Testis (tissue), 2 donors: ENCODE measurements at regions not wholly inside any gene's neighbourhood (a gene's known extent, or its start where the extent isn't known, plus 50 kb on each side); places are given as distances from the start of the nearest gene placed in this dataset.

Source experiments
- DNase-seq: peaks from one replicate; pipeline ENCODE4 v3.0.0-alpha.2; 2019
- H3K27ac ChIP-seq, 2 donors: fragments of 200-600 bp; sonication (generic); one replicate each; pipeline ENCODE4 v1.5.1; 2019
- H3K27me3 ChIP-seq: fragments of 200-600 bp; sonication (generic); one replicate; pipeline ENCODE4 v1.5.1; 2019
- H3K36me3 ChIP-seq: fragments of 200-600 bp; sonication (generic); one replicate; pipeline ENCODE4 v1.5.1; 2017; ENCODE audit warnings: low read depth; ENCODE audit errors: missing control alignments
- H3K4me1 ChIP-seq: fragments of 200-600 bp; sonication (generic); one replicate; pipeline ENCODE4 v1.5.1; 2019
- H3K4me3 ChIP-seq, 2 donors: fragments of 200-600 bp; sonication (generic); one replicate each; pipeline ENCODE4 v1.5.1; 2017 to 2019
- H3K9me3 ChIP-seq: fragments of 200-600 bp; sonication (generic); one replicate; pipeline ENCODE4 v1.5.1; 2017
- POLR2A ChIP-seq: fragments of 450-650 bp; IDR thresholded peaks from one replicate; pipeline ENCODE4 v1.6.1; 2017; ENCODE audit warnings: antibody characterized with exemption, mild to moderate bottlenecking, moderate library complexity
- WGBS, 2 donors: methylation state at CpG; one replicate each; pipeline ENCODE4 v1.1.5; 2018; 5-methylcytosine and 5-hydroxymethylcytosine counted together
- intact Hi-C: fragments of 100-400 bp; cut with DNase I; formaldehyde crosslinking; loops from one replicate; pipeline ENCODE4 v1.15.1; 2023; ENCODE audit warnings: low total_unique reads
- TF ChIP-seq, protein P1 (sequence below), 3 experiments: fragments of 450-650 bp in 2 of 3; fragments of 200-600 bp in 1 of 3; sonication (generic) in 1 of 3; IDR thresholded peaks; one replicate each; pipeline ENCODE4 v1.5.1; 2016 to 2019; ENCODE audit warnings: antibody characterized with exemption in 3 of 3, mild to moderate bottlenecking in 2 of 3, moderate library complexity in 1 of 3

- no peaks in the 10 kb centered on the region for H3K4me1 ChIP-seq
- 57% methylated on average over 9 of the region's 9 CpGs for WGBS, 2 donors
- DNase-seq = no peak
- intact Hi-C loops = no loop called here
- no peak overlapping the region for H3K4me3 ChIP-seq
- no peaks in the 10 kb centered on the region for H3K36me3 ChIP-seq
- no peak for TF ChIP-seq POLR2A
- TF ChIP-seq, protein P1, sequence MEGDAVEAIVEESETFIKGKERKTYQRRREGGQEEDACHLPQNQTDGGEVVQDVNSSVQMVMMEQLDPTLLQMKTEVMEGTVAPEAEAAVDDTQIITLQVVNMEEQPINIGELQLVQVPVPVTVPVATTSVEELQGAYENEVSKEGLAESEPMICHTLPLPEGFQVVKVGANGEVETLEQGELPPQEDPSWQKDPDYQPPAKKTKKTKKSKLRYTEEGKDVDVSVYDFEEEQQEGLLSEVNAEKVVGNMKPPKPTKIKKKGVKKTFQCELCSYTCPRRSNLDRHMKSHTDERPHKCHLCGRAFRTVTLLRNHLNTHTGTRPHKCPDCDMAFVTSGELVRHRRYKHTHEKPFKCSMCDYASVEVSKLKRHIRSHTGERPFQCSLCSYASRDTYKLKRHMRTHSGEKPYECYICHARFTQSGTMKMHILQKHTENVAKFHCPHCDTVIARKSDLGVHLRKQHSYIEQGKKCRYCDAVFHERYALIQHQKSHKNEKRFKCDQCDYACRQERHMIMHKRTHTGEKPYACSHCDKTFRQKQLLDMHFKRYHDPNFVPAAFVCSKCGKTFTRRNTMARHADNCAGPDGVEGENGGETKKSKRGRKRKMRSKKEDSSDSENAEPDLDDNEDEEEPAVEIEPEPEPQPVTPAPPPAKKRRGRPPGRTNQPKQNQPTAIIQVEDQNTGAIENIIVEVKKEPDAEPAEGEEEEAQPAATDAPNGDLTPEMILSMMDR (IDR thresholded peaks at IDR 0.05) = no peak
- no peak overlapping the region for H3K27ac ChIP-seq
- H3K9me3 ChIP-seq = no peaks in the 10 kb centered on the region
- H3K27me3 ChIP-seq = no peaks in the 10 kb centered on the region
These were observed 73.0 kb upstream of the PHF21B start for GRCh38 chr22:45082795-45083194.

DNA sequence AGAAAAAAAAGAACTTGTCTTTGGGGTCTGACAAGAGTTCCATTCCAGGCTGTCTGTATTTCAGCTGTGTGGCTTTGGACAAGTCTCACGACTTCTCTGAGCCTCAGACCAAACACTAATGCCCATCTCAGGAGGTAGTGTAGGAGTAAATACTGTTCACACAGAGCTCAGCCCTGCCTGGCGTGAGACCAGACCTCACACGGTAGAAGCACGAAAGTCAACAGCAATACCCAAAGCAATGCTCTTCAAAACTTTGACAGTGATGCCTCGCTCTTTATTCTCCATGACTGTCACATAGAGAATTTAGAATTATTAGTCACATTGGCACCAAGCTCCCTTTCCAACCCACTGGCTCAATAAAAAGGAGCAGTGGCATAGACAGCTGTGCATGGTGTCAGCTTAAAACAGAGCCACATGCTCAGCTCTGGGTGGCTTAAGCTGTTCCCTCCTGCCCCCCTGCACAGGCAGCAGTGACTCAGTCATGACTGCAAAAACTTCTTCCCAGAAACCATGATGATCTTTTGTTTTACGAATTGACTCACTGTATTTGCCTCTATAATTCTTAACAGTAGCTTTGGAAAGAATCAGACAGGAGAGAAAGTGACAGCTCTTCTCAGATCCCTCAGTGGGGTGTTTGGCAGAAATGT, 74.0 kb upstream of the PHF21B start:
- Histone ChIP-seq H3K4me3 (no peak overlapping the region), H3K27ac (no peak overlapping the region), H3K36me3 (no peaks in the 10 kb centered on the region), H3K27me3 (no peaks in the 10 kb centered on the region), H3K4me1 (no peaks in the 10 kb centered on the region), H3K9me3 (no peaks in the 10 kb centered on the region)
- 88 to 90% methylated on average over 6 of the region's 6 CpGs for WGBS, 2 donors
- intact Hi-C loops = no loop called here
- TF ChIP-seq POLR2A = no peak
- TF ChIP-seq, protein P1 (IDR thresholded peaks at IDR 0.05) = no peak
- no peak for DNase-seq

GRCh38 chr22:45084400-45084920, 74.7 kb upstream of the PHF21B start:
- Histone ChIP-seq H3K27me3 (no peaks in the 10 kb centered on the region), H3K4me3 (no peak overlapping the region), H3K27ac (no peak overlapping the region), H3K36me3 (no peaks in the 10 kb centered on the region), H3K4me1 (no peaks in the 10 kb centered on the region), H3K9me3 (no peaks in the 10 kb centered on the region)
- WGBS, 2 donors = 89 to 91% methylated on average over 5 of the region's 5 CpGs
- TF ChIP-seq POLR2A = no peak
- TF ChIP-seq, protein P1 (IDR thresholded peaks at IDR 0.05) = no peak
- DNase-seq = no peak
- intact Hi-C loops = no loop called here

- Histone ChIP-seq H3K27ac (no peak overlapping the region), H3K4me1 (no peaks in the 10 kb centered on the region), H3K36me3 (no peaks in the 10 kb centered on the region), H3K4me3 (no peak overlapping the region), H3K9me3 (no peaks in the 10 kb centered on the region), H3K27me3 (no peaks in the 10 kb centered on the region)
- intact Hi-C loops = no loop called here
- no peak for DNase-seq
- 86 to 87% methylated on average over 5 of the region's 5 CpGs for WGBS, 2 donors
- TF ChIP-seq POLR2A = no peak
- TF ChIP-seq, protein P1 (IDR thresholded peaks at IDR 0.05) = no peak
These were observed 75.9 kb upstream of the NUP50 start for GRCh38 chr22:45087802-45088201.

DNA sequence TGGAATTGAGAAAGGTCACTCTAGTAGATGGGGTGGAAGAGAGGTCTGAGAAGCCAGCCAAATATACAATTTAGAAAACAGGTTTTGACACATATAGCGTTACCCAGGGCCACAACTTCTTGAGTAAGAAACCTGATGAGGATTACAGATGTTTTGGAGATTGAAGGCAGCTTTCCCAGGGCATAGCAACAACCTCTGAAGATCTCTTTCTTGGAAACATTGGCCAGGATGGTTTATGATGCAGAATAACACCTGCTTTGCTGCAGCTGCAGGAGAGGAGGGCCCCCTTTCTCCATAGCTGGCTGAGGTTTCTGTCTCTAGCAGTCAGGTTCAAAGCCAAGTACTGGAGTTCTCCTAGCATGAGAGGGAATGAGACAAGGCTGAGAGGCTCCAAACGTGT, 75.1 kb upstream of the NUP50 start:
- Histone ChIP-seq H3K36me3 (no peaks in the 10 kb centered on the region), H3K4me1 (no peaks in the 10 kb centered on the region), H3K4me3 (no peak overlapping the region), H3K27me3 (no peaks in the 10 kb centered on the region), H3K9me3 (no peaks in the 10 kb centered on the region), H3K27ac (no peak overlapping the region)
- WGBS, 2 donors = 71 to 86% methylated on average over 2 of the region's 2 CpGs
- intact Hi-C loops = no loop called here
- TF ChIP-seq POLR2A = no peak
- TF ChIP-seq, protein P1 (IDR thresholded peaks at IDR 0.05) = no peak
- DNase-seq = no peak
